DOHH2 (cell line): ENCODE measurements at regions not wholly inside any gene's neighbourhood (a gene's known extent, or its start where the extent isn't known, plus 50 kb on each side); places are given as distances from the start of the nearest gene placed in this dataset.

Source experiments
- EZH2phosphoT487 ChIP-seq: fragments of 200-600 bp; sonication (generic); IDR thresholded peaks from 2 replicates; pipeline ENCODE4 v1.6.1; 2017; ENCODE audit warnings: borderline replicate concordance, mild to moderate bottlenecking, antibody characterized with exemption, low read length, moderate library complexity, mixed read lengths
- TF ChIP-seq, protein P1 (sequence below): fragments of 200-600 bp; sonication (generic); IDR thresholded peaks from one replicate; pipeline ENCODE4 v1.5.1; 2014; ENCODE audit warnings: antibody characterized with exemption, mild to moderate bottlenecking, low read depth, low read length; ENCODE audit not compliant: poor library complexity, severe bottlenecking

DNA sequence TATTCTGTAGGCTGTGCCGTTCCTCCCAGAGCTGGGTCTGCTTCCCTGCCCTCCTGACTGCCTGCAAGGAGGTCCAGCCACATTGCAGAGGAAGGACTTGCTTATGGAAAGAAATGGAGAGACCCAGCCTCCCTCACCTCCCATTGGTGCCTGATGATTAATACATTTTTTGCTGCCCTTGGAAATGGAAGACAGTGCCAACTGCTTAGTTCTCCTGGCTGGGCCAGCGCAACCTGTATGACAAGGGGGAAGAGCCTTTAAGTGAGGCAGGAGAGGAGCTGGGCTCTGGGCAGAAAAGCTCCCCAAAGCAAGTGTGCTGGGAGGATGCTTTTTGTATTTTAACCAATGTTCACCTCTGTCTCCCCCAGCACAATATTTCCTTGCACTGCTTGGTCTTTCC is 238.5 kb downstream of the SOX9 start:
- TF ChIP-seq, protein P1, sequence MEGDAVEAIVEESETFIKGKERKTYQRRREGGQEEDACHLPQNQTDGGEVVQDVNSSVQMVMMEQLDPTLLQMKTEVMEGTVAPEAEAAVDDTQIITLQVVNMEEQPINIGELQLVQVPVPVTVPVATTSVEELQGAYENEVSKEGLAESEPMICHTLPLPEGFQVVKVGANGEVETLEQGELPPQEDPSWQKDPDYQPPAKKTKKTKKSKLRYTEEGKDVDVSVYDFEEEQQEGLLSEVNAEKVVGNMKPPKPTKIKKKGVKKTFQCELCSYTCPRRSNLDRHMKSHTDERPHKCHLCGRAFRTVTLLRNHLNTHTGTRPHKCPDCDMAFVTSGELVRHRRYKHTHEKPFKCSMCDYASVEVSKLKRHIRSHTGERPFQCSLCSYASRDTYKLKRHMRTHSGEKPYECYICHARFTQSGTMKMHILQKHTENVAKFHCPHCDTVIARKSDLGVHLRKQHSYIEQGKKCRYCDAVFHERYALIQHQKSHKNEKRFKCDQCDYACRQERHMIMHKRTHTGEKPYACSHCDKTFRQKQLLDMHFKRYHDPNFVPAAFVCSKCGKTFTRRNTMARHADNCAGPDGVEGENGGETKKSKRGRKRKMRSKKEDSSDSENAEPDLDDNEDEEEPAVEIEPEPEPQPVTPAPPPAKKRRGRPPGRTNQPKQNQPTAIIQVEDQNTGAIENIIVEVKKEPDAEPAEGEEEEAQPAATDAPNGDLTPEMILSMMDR: no peak
- no peak for TF ChIP-seq EZH2phosphoT487
